ENCODE measurements at regions not wholly inside any gene's neighbourhood (a gene's known extent, or its start where the extent isn't known, plus 50 kb on each side); places are given as distances from the start of the nearest gene placed in this dataset.
A peak's percentile ranks its signal among the peaks of the same experiment; 100 is the strongest.

DNA sequence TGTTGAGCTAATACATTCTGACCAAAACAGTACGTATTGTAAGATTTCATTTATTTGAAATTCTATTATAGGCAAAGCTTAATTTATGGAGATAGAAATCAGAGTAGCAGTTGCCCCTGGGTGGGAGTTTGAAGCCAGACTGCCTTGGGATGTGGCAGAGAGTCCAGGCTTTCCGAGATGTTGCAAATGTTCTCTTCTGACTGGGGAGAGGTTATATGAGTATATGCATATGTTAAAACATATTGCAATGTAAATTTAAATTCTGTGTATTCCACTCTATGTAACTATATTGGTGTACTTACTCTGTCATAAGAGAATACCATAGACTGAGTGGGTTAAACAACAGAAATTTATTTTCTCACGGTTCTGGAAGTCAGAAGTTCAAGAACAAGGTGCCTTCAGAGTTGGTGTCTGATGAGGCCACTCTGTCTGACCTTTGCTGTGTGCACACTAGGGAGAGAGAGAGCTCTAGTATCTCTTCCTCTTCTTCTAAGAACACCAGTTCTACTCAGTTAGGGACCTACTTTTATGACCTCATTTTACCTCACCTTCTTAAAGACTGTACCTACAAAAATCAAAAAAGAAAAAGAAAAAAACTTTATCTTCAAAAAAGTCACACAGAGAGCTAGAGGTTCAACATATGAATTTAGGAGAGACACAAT lies 299.3 kb upstream of the HS3ST1 start:
- DNase-seq: no peak

DNA sequence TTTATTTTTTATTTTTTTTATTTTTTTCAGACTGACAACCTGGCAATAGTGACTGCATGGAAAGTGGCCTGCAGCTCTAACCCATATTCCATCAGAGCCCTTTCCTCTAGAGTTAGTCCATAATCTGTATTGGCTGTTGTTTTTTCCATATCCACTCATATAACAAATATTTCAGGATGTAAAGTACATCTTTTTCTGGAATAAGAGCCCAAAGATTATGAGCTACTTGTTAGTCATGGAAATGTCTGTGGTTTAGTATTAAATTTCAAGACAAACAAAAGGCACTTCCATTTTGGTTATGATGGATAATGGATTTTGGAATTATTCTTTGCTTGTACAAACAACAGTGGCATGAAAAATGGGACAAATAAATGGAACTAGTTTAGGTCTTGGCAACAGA lies 296.0 kb upstream of the HS3ST1 start:
- peak; percentile 42 for DNase-seq

DNA sequence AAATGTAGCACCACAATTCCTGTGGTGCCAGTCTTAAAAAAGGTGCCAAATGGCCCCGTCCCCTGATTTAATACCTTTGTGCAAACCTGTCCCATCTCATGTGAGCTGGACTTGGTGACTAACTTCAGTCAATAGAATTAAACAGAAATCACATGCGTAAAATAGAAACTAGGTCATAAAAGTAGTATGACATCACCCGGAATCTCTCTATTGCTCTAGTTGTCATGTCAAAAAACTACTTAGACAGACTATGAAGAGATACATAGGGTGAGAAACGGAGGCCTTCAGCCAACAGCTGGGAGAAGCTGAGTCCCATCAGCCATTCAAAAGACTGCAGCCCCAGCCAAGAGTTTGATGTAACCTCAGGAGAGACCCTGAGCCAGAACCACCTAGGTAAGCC lies 293.5 kb upstream of the HS3ST1 start:
- DNase-seq: peak; percentile 47

DNA sequence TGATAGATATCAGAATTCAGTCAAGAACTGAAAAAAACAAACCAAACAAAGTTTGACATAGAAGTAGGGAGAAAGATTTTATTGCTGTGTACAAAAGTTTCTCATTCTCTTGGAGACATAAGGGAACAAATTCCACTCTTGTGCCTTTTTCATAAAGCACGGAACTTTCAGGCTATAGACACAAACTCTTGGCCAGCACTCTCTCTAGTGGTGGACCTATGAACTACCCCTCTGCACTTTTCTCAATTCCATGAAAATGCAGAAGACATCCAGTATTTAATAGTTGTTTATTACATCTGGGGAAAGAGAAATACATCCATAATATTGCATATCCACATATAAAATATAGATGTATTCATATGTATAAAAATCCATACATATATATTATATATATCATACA lies 291.6 kb upstream of the HS3ST1 start:
- DNase-seq: peak; percentile 84

DNA sequence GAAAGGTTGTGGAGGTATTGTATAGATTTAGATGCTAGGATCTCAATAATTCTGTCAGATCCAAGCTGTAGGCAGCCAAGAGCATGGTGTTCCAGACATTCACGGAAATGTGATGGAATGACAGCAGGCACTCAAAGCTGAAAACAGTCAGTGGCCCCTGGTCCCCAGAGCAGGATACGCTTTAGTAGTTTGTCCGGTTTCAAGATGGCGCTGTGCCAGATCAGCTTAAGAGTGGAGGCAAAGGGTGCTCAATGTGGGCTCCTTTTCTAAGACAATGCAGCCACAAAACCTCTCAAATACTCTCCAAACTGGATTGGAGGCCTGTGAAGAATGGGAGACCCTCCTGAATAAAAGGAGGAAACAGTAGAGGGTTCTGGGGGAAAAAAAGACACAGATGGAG lies 291.2 kb upstream of the HS3ST1 start:
- peak; percentile 60 for DNase-seq

DNA sequence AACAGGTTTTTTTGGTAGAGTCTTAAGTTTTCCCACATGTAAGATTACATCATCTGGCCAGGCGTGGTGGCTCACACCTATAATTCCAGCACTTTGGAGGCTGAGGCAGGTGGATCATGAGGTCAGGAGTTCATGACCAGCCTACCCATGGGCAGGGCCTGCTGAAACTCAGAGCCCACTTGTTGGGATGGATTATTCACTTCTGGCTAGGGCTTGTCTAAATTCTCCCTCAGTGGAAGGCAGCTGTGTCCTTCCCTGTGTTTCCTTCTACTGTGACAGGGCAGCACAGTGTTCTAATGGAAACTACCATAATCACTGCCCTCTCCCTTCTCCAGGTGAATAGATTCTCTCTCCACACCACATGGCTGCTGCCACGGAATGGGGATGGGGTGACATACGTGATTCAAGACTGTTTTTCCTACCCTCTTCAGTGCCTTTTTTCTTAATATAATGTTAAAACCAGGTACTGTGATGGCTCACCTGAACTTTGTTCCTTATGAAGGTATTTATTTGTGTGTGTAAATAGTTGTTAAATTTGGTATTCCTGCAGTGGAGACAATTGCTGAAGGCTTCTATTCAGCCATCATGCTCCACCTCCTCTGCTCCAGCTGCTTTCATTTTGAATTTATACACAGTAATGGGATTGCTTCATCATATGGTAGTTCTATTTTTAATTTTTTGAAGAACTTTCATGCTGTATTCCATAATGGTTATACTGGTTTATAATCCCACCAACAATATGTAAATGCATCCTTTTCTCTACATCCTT lies 287.2 kb upstream of the HS3ST1 start:
- no peak for DNase-seq

DNA sequence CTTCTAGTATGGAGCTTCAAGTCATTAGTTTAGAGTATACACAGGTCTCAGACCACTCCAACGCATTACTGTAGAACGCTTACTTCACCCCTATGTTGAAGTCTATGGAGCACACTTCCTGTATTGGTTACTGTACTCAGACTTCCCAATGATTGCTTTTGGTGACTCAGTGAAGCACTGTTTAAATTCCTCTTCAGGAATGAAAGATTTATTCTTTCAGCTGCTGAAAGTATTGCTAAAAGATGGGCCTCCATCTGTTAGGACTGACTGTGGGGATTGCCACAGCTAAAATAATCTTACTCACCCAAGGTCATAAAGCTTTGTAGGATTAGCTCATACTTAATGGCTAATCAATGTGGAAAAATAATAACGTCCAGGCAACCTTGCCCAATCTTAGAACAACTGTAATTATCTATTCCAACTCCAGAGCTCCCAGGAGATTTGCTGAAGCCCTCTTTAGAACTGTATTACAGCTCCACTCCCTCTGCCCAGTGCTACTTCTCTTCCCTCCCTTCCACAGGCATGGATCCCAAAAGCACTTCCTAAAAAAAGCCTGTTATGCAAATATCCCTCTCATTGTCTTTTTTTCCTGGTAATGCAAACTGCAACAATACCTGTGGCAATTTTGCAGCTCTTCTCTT lies 281.9 kb upstream of the HS3ST1 start:
- DNase-seq: peak; percentile 46

DNA sequence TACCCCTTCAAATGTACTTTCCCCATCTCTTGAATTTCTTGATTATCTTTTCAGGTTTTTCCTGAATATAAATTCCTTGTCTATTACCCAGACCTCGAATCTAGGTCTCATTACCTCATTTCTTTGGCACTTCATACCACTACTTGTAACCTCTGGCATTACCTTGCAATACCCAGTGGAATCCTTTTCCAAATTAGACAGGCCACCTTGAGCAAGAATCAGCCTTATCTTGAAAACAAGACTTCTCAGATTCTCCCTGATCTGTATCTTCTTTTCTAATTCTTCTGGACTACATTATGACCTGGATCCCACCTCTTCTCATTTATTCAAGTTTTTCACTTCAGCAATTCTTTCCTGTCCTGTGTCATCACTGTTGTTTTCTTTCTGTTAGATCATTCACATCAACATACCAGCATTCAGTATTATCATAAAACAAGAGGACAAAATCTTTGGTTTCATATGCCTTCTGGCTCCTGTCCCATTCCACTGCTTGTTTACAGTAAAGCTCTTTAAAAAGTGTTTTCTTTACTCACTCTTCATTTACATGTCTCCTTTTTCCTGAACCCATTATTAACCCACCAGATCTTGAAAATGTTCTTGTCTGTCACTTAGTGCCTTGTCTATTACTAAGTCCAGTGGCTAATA lies 275.6 kb upstream of the HS3ST1 start:
- DNase-seq: no peak

DNA sequence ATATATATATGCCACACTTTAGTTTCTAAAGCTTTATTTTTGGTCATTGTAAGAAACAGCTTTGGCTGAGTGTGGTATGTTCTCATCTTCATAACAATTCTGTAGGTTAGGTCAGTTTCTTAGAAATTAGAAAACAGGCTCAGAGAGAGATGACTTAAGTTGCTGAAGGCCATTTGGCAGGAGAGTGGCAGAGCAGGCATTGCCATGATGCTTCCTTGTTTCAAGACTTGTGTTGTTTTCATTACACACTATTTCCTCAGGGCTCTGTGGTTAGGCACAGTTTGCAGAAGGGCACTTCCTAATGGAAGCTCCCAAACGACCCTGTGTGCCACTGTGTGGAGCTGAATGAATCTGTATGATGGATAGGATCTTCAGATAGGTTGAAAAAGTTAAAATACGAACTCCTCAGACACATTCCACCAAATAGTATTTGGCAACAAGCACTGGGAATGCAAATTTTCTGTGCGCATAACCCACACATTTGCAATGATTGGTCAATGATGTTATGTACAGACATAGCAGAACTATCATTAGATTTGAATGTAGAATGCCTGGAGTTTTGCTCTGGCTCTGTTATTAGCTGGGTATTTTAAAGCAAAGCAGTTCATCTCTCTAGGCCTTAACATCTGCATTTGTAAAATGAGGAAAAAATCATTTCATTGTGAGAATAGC lies 274.3 kb upstream of the HS3ST1 start:
- no peak for DNase-seq

DNA sequence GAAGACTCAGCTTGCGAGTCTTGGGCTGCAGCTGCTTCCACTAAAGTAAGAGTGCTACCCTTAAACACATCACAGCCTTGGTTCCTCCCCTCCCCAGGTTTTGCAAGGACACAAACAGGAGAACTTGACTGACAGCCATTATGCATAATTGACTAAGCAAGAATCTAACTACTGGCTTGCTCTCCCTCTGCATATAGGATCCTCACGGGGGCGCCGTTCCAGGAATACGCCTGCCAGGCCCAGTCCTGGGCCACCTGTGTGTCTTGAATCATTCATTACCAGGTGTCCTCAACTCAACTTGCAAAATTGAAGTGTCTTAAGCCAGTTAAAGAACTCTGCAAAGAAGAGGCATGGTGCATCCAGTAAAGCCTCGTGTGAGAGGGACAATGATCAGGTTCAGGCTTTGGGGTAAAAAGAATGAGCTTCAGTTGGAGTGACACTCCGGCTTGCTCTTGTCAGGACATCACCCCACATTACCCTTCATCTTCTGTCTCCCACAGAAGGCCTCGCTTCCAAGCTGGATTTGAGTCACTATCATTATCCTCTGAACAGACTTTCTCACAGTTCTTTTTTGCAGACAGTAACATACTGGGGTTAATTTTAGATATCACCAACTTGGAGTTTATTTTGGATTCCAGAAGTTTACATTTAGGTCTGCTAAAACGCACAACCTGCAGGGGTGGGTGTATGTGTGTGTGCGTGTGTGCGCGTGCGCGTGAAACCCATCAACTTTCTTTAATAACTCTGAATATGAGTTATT lies 273.5 kb upstream of the HS3ST1 start:
- DNase-seq: no peak

DNA sequence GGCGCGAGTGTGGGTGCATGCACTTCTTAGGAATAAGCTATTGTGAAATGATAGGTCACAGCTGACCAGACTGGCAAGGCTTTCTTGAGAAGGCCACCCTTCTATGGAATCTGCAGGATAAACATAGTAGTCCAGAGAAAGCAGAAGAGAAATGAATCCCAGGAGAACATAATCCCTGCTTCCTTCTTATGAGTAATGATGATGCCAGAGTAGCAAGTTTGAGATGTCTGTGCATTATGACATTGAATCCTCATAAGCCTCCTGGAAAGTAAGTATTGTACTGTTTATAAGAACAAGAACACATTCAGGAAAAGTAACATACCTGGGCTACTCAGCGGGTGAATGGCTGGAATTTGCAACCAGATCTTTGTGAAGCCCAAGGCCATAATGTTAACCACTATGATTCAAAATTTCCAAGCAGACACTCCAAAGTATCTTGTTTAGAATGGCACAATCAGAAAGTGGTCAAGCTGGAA lies 272.1 kb upstream of the HS3ST1 start:
- no peak for DNase-seq

DNA sequence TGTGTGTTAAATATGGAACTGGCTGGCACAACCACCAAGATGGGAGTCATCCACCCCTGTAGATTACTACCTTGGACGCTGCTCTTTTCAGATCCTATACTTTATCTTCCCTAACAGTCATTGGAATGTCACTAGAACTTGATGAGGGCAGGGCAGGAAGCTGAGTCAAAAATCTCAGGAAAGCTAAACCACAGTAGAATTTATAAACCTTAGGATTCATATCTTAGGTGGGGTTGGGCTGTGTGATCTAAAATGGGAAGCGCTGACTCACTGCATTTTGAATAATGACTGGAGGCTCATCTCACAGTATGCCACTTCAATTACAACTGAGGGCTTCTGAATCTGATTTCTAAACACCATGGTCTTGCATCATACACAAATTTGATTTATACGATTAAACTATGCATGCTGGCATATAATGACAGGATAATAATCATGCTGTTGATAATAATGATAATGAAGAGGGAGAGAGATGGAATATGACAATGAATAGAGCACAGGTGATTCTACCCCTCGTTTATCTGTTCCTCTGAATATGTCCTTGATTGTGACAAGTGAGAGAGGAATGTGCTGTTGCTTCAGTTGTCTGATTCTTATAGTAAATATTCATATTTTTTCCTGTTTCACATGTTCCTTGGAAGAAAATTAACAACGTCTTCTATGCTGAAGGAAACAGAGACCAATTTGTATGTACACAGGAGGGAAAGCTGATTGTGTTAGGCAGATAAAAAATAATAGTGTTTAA lies 270.3 kb upstream of the HS3ST1 start:
- no peak for DNase-seq

DNA sequence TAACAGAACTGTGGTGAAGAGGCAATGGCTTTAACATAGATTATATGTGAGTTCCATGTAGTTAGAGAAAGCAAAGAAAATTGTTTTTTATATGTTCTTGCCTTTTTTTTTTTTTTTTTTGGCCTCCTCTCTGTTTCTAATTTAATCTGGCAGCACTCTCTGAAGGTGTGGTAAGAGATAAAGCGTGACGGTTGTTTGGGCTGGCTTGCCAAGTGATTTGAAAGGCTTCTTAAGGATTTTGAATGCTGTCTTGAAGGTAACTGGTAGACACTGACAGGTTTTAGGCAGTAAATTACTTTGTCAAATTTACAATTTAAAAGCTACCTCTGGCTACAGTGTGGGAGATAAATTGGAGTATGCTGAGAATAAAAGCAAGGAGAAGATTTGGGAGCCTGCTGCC lies 269.3 kb upstream of the HS3ST1 start:
- no peak for DNase-seq

DNA sequence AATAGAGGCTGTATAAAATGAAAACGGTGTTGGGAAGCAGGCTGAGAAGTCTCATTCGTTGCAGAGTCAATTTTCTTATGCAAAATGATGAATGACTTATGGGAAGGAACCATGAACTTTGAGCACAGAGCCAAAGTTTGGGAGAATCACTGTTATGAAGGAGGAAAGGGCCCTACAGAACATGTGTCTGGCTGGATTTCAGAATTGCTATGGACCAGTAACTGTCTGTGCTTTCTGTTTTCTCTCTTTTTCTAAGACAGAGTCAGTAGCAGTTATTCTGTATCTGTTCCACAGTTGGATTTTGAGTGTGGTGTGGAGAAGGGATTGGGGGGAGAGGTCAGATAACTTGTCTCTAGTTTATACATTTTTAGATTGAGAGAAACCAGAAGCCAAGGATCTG lies 265.0 kb upstream of the HS3ST1 start:
- no peak for DNase-seq

DNA sequence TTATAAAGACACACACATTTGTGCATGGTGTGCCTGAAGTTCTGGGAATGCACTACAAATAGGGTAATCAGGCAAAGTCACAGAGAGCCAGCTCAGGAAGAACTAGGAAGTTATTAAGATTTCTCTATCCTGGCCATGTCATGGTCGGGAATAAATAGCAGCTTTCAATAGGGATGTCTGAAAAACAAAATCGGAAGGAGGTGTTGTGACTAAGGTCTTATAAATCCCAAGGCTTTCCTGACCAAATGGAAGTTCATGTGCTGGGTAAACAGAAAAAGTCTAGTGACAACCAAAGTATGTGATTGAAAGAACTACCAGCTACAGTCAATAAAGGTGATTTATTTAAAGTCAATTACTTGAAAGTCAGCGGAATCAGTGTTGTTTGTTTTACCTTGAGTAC lies 262.5 kb upstream of the HS3ST1 start:
- no peak for DNase-seq

DNA sequence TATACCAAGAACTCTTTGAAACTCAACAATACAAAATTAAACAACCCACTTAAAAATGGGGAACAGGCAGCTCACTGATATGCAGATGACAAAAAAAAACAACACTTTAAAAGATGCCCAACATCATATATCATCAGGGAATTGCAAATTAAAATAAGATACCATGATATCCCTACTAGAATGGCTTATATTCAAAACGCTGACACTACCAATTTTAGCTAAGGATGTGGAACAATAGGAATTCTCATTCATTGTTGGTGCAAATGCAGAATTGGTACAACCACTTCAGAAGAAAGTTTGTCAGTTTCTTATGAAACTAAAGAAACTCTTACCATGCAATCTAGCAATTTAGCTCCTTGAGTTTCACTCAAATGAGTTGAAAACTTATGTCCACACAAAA lies 259.0 kb upstream of the HS3ST1 start:
- DNase-seq: no peak

DNA sequence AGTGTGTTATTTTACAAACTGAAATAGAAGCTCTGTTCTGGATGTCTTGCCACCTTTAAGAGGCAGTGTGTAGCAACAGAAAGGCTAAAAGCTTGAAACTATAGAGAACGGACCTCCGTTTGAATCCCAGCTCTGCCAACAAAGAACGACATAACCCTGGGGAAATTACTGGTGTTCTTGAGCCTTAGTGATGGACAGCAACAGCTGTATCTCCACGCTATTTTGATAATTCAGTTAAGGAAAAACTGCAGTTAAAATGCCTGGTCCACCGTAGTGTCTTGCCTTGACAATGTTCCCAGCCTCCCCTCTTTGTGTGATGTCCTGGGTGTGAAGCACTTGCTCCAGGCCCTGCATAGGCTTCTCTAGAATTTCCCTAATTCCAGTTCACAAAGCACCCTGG lies 256.8 kb upstream of the HS3ST1 start:
- DNase-seq: no peak

DNA sequence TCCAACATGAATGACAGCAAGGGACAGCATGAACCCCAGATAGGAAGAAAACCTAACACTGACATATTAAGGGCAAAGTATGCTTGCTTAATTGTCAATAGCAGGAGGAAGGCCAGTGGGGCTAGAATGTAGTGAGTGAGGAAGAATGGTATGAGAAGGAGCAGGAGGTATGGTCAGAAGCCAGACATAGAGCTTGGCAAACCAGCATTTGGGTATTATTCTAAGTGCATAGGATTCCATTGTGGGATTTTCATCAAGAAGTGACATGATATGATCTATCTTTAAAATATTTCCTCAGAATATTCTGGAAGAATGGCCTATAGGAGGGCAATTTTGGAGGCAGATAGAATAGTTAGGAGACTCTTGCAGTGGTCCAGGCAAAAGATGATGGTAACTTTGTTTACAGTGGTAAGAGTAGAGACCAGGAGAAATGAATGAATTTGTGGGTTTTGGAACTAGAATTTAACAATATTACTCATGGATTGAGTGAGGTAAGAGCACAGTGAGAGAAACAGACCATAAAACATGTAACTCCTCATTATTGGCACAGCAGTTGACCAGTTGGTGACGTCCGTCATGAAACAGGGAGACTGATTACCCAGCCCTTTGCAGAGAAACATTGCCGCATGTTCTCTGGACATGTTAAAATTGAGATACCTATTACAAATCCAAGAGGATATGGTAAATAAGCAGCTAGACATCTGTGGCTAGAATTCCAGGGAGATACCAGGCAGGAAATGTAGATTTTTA lies 246.5 kb upstream of the HS3ST1 start:
- DNase-seq: no peak

DNA sequence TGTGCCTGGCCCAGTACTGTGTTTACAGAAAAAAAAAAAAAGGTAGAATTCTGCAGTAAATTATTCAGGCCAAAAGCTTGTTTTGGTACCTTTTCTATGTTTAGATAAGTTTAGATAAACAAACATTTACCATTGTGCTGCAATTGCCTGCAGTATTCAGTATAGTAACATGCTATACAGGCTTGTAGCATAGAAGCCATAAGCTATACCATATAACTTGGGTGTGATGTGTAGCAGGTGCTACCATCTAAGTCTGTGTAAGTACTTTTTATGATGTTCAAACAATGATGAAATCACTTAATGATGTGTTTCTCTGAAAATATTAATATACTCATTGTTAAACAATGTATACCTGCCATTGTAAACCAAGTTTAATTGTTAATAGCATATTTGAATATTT lies 241.6 kb upstream of the HS3ST1 start:
- peak; percentile 47 for DNase-seq

DNA sequence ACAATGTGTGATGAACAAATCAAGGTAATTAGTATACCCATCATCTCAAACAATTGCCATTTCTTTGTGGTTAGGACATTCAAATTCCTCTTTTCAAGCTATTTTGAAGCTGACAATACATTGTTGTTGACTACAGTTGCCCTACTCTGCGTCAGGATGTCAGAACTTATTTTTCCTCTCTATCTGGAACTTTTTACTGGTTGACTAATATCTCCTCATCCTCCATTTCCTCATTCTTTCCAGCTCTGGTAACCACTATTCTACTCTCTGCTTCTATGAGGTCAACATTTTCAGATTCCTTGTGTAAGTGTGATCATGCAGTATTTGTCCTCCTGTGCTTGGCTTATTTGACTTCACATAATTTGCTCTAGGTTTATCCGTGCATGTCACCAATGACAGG lies 240.5 kb upstream of the HS3ST1 start:
- peak; percentile 11 for DNase-seq

DNA sequence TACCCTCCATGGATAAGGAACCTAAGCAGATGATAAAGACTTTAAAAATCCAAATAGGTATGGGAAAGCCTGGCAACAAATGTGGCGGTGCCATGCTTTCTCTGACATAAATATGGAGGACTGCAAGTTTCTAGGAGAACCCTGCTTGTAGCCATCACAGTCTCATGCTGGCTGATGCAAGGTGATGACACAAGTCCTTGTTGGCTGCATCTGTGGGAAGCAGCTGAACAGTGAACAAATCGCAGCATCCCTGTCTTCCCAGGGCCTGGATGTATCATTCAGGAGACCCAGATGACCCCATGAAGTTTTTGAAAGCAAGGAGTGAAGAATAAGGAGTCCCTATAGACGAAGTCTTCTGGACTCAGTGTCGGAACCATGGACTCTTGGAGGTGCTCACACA lies 234.4 kb upstream of the HS3ST1 start:
- DNase-seq: peak; percentile 10

Measured in DMS53 (cell line).